Fibroblast of pulmonary artery (primary cell): ENCODE measurements at regions not wholly inside any gene's neighbourhood (a gene's known extent, or its start where the extent isn't known, plus 50 kb on each side); places are given as distances from the start of the nearest gene placed in this dataset.

Experiments
- DNase-seq: peaks from one replicate; pipeline ENCODE4 v3.0.0-alpha.2; 2010; ENCODE audit warnings: low read depth
- H3K4me3 ChIP-seq: replicated peaks from 2 replicates; pipeline ENCODE4 v1.5.1; 2011; ENCODE audit warnings: low read depth, mild to moderate bottlenecking, control low read depth, low read length, moderate library complexity
- TF ChIP-seq, protein P1 (sequence below): IDR thresholded peaks from 2 replicates; pipeline ENCODE4 v1.5.1; 2011; ENCODE audit warnings: mild to moderate bottlenecking, control low read depth, low read length, inconsistent platforms; ENCODE audit errors: missing control alignments

DNA sequence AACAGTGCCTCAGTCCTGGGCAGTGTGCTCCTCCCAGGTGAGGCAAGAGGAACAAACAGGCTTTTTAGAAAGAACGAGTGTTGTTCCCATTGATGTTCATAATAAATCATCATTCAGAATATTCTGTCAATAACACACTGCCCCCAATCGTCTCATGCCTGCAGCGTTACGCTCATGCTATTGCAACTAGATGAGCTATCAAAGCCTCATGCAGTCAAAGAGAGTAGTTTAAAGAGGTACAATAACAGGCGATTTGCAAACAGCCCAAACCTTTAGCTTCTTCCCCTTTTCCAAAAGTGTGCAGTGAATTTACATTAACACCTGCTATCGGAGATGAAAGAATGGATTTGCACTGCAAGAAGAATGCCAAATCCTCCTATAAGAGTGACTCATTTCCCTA is 1164.7 kb upstream of the MAP3K7 start:
- TF ChIP-seq, protein P1, sequence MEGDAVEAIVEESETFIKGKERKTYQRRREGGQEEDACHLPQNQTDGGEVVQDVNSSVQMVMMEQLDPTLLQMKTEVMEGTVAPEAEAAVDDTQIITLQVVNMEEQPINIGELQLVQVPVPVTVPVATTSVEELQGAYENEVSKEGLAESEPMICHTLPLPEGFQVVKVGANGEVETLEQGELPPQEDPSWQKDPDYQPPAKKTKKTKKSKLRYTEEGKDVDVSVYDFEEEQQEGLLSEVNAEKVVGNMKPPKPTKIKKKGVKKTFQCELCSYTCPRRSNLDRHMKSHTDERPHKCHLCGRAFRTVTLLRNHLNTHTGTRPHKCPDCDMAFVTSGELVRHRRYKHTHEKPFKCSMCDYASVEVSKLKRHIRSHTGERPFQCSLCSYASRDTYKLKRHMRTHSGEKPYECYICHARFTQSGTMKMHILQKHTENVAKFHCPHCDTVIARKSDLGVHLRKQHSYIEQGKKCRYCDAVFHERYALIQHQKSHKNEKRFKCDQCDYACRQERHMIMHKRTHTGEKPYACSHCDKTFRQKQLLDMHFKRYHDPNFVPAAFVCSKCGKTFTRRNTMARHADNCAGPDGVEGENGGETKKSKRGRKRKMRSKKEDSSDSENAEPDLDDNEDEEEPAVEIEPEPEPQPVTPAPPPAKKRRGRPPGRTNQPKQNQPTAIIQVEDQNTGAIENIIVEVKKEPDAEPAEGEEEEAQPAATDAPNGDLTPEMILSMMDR = no peak
- no peak for DNase-seq
- no peak overlapping the region for H3K4me3 ChIP-seq

DNA sequence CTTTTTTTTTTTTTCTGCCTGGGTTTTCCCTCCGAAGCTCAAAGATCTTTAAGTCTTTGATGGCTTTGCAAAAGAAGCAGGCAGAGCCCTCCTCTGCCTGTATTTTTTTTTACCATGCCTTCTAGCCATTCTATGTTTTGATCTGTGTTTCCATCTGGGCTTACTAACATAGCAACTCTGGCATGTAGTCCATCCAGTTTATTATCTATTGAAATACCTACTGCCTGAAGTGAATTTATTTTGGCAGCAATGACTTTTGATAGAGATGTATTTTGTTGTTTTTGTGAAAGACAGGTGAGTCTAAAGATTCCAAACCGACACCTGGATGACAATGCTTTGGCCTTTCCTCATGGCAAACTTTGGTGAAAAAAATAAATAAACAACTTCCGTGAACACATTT is 1157.7 kb upstream of the MAP3K7 start:
- DNase-seq = no peak
- no peak overlapping the region for H3K4me3 ChIP-seq
- TF ChIP-seq, protein P1 = no peak

DNA sequence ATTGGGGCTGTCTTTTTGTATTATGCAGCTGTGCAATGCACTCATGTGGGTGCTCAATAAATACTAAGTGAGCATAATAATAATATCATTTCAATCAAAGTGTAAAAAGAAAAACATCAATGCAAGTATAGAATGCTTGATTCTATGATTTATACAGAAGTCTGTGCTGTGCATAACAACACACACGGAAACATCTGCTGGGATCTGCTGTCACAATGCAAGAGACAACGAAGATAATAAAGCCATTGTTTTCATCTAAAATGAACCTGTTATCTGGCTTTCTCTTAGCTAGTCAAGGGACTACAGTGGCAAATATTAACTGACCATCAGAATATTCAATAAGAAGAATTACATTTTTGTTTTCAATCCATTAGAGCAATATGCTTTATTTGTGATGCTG is 1156.9 kb upstream of the MAP3K7 start:
- no peak overlapping the region for H3K4me3 ChIP-seq
- TF ChIP-seq, protein P1 = no peak
- DNase-seq = no peak

DNA sequence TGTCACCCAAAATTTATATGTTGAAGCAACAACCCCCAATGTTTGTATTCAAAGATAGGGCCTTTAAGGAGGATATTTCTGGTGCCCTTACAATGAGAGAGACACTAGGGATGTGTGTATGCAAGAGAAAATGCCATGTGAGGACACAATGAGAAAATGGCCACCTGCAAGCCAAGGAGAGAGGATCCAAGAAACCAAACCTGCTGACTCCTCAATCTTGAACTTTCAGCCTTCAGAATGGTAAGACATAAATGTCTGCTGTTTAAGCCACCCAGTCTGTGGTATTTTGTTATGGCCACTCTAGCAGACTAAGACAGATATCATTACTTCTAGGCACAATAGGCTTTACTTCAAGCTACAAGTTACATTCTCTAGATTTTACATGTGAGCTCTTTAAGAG is 1145.1 kb upstream of the MAP3K7 start:
- H3K4me3 ChIP-seq = no peak overlapping the region
- TF ChIP-seq, protein P1 = no peak
- DNase-seq = no peak

DNA sequence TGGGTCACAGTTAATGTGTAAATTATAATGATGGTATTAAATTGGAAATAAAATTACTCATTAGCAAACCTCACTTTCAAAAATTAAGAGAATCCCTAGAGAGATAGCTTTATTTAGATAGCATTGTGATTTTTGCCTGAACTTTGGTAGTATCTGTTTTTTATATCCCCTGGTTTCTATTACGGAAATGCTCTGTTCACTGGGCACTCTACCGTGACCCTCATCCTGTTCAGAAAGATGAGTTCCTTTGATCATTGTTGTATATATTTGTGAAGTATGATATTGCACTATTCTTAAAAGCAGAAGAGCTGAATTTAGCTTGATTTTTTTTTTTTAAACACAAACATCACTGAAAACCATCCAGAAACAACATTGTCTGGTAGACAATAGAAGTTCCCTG is 1143.8 kb upstream of the MAP3K7 start:
- TF ChIP-seq, protein P1 = no peak
- no peak for DNase-seq
- H3K4me3 ChIP-seq = no peak overlapping the region

DNA sequence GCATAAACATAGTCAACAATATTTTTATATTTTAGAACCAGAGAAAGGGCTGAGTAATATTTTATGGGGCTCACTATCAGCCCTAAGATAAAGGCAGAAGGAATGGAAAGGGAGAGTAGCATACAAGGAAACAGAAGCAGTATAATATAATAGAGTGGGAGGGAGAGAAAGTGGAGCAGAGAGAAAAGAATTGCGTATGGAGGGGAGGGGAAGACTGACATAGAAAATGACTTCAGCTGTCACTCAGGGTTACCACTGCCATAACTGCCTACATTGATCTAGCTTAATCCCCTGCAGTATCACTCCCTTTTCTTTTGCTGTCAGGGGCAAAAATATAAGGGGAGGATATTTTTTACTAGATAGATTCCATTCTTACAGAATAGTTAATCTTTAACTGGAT is 1133.5 kb upstream of the MAP3K7 start:
- no peak for DNase-seq
- H3K4me3 ChIP-seq = no peak overlapping the region
- TF ChIP-seq, protein P1 = no peak

DNA sequence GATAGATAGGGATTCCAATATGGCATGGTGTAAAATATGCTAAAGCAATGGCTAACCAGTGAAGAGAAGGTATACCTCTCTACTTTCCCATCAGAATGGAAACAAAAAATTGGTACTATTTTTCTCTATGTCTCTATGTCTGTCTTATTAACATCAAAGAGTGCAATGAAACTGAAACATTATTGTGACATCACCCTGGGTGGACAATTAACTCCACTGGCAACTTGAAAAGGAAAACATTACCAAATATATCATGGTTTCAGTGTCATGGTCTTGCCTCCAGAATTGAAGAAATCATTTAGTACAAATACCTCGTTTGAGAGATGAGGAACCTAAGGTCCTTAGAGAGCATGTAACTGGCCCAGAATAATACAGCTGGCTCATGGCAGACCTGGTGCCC is 1132.5 kb upstream of the MAP3K7 start:
- TF ChIP-seq, protein P1 = no peak
- DNase-seq = no peak
- no peak overlapping the region for H3K4me3 ChIP-seq
